Peyer's patch (tissue), 4 donors: ENCODE measurements at regions not wholly inside any gene's neighbourhood (a gene's known extent, or its start where the extent isn't known, plus 50 kb on each side); places are given as distances from the start of the nearest gene placed in this dataset.

Source experiments
- DNase-seq, 3 donors: peaks; one replicate each; pipeline ENCODE4 v3.0.0-alpha.2; 2017 to 2019
- H3K27ac ChIP-seq, 4 donors: fragments of 200-600 bp; sonication (generic); one replicate each; pipeline ENCODE4 v1.5.1; 2016 to 2019
- H3K27me3 ChIP-seq, 2 donors: fragments of 200-600 bp; sonication (generic); one replicate each; pipeline ENCODE4 v1.5.1; 2019
- H3K36me3 ChIP-seq, 3 donors: fragments of 200-600 bp; sonication (generic); one replicate each; pipeline ENCODE4 v1.5.1; 2016 to 2019
- H3K4me1 ChIP-seq, 4 donors: fragments of 200-600 bp; sonication (generic); one replicate each; pipeline ENCODE4 v1.5.1; 2016 to 2019
- H3K4me3 ChIP-seq, 4 donors: fragments of 200-600 bp; sonication (generic); 1 replicate in 3 of 4; 2 replicates in 1 of 4; pipeline ENCODE4 v1.5.1; 2016 to 2019; ENCODE audit warnings: mild to moderate bottlenecking in 1 of 4
- H3K9me3 ChIP-seq, 4 donors: fragments of 200-600 bp; sonication (generic); one replicate each; pipeline ENCODE4 v1.5.1; 2016 to 2019; ENCODE audit warnings: mild to moderate bottlenecking in 1 of 4
- CTCF ChIP-seq, 6 experiments: fragments of 450-650 bp in 4 of 6; fragments of 200-600 bp in 2 of 6; sonication (generic) in 1 of 6; IDR thresholded peaks; one replicate each; pipeline ENCODE4 v1.5.1; 2017 to 2019; ENCODE audit warnings: antibody characterized with exemption in 6 of 6, mild to moderate bottlenecking in 3 of 6, moderate library complexity in 1 of 6
- POLR2A ChIP-seq, 2 donors: fragments of 450-650 bp; IDR thresholded peaks; one replicate each; pipeline ENCODE4 v1.5.1; 2017; ENCODE audit warnings: antibody characterized with exemption in 2 of 2, mild to moderate bottlenecking in 2 of 2, moderate library complexity in 2 of 2

- no peaks in the 10 kb centered on the region for H3K27me3 ChIP-seq
- no peaks in the 10 kb centered on the region for H3K9me3 ChIP-seq
- H3K27ac ChIP-seq = no peak overlapping the region
- no peaks in the 10 kb centered on the region for H3K36me3 ChIP-seq
- H3K4me3 ChIP-seq = no peak overlapping the region
- peaks cover 0 to 6% (median 0%) of the 10 kb centered on the region in 4 donors for H3K4me1 ChIP-seq
- DNase-seq = no peak
- no peak for TF ChIP-seq POLR2A (IDR thresholded peaks at IDR 0.05)
- no peak for TF ChIP-seq CTCF (IDR thresholded peaks at IDR 0.05)
Measured at GRCh38 chr22:48443680-48444079, 1384.0 kb downstream of the BRD1 start.

GRCh38 chr22:48442663-48443062, 1385.0 kb downstream of the BRD1 start:
- H3K4me1 ChIP-seq = peaks cover 0 to 6% (median 0%) of the 10 kb centered on the region in 4 donors
- DNase-seq = no peak
- no peaks in the 10 kb centered on the region for H3K36me3 ChIP-seq
- H3K27me3 ChIP-seq = no peaks in the 10 kb centered on the region
- no peak overlapping the region for H3K4me3 ChIP-seq
- H3K9me3 ChIP-seq = no peaks in the 10 kb centered on the region
- no peak for TF ChIP-seq CTCF (IDR thresholded peaks at IDR 0.05)
- no peak for TF ChIP-seq POLR2A (IDR thresholded peaks at IDR 0.05)
- H3K27ac ChIP-seq = no peak overlapping the region

GRCh38 chr22:48441553-48441850, 1386.2 kb downstream of the BRD1 start:
- no peak for DNase-seq
- Histone ChIP-seq H3K36me3 (no peaks in the 10 kb centered on the region), H3K4me1 (peaks cover 0 to 6% (median 0%) of the 10 kb centered on the region in 4 donors), H3K27ac (no peak overlapping the region), H3K4me3 (no peak overlapping the region), H3K9me3 (no peaks in the 10 kb centered on the region), H3K27me3 (no peaks in the 10 kb centered on the region)
- no peak for TF ChIP-seq CTCF (IDR thresholded peaks at IDR 0.05)
- TF ChIP-seq POLR2A (IDR thresholded peaks at IDR 0.05) = no peak

GRCh38 chr22:48440673-48441552, 1386.8 kb downstream of the BRD1 start:
- H3K36me3 ChIP-seq = no peaks in the 10 kb centered on the region
- no peaks in the 10 kb centered on the region for H3K27me3 ChIP-seq
- DNase-seq = no peak
- TF ChIP-seq POLR2A (IDR thresholded peaks at IDR 0.05) = no peak
- TF ChIP-seq CTCF (IDR thresholded peaks at IDR 0.05) = no peak
- H3K9me3 ChIP-seq = no peaks in the 10 kb centered on the region
- H3K27ac ChIP-seq = no peak overlapping the region
- H3K4me3 ChIP-seq = no peak overlapping the region
- H3K4me1 ChIP-seq = peaks cover 0 to 6% (median 0%) of the 10 kb centered on the region in 4 donors

- no peak overlapping the region for H3K27ac ChIP-seq
- TF ChIP-seq POLR2A (IDR thresholded peaks at IDR 0.05) (no peak), CTCF (IDR thresholded peaks at IDR 0.05) (no peak)
- H3K9me3 ChIP-seq = no peaks in the 10 kb centered on the region
- H3K27me3 ChIP-seq = no peaks in the 10 kb centered on the region
- no peak overlapping the region for H3K4me3 ChIP-seq
- H3K4me1 ChIP-seq = peaks cover 0 to 6% (median 0%) of the 10 kb centered on the region in 4 donors
- no peak for DNase-seq
- H3K36me3 ChIP-seq = no peaks in the 10 kb centered on the region
Measured at GRCh38 chr22:48440176-48440575, 1387.5 kb downstream of the BRD1 start.
